Endothelial cell of umbilical vein (primary cell): ENCODE measurements at regions not wholly inside any gene's neighbourhood (a gene's known extent, or its start where the extent isn't known, plus 50 kb on each side); places are given as distances from the start of the nearest gene placed in this dataset.

Experiments used
- BruUV-seq: library from RNA; stranded (reverse); fragments of 400-500 nt; replicated peaks from 2 replicates; lab custom pipeline; 2021; lab: Mats Ljungman, UMichigan
- CTCF ChIA-PET: fragments of 300-600, 350-600 bp; sonication (Branson Sonifier 250); formaldehyde crosslinking; loops from one replicate; lab custom pipeline; 2021; ENCODE audit warnings: antibody characterized with exemption, inconsistent platforms; lab: Charles Lee
- POLR2A ChIA-PET: fragments of 300-600, 350-600 bp; sonication (Branson Sonifier 250); formaldehyde crosslinking; loops from one replicate; lab custom pipeline; 2021; ENCODE audit warnings: antibody characterized with exemption, inconsistent platforms; lab: Charles Lee
- DNase-seq: peaks from one replicate; pipeline ENCODE4 v3.0.0-alpha.2; 2011; ENCODE audit warnings: low read depth, low spot score
- FAIRE-seq: peaks from 2 replicates; lab custom pipeline; 2011; peaks lifted over from hg19 to GRCh38; lab: Jason Lieb, UNC
- H2AFZ ChIP-seq: 2 replicates; pipeline ENCODE4 v1.6.0; 2012; ENCODE audit warnings: low read depth, low read length, control low read depth, inconsistent platforms
- H3K27ac ChIP-seq: 2 replicates; pipeline ENCODE4 v1.5.1; 2011; ENCODE audit warnings: low read depth, mild to moderate bottlenecking, control low read depth, low read length, moderate library complexity; ENCODE audit not compliant: insufficient read depth
- H3K27me3 ChIP-seq, 2 experiments: 2 replicates each; pipeline versions ENCODE4 v1.6.0 to v1.6.1; 2011; ENCODE audit warnings: low read length in 2 of 2, mixed read lengths in 1 of 2; ENCODE audit not compliant: control insufficient read depth in 2 of 2, insufficient read depth in 2 of 2
- H3K36me3 ChIP-seq, 2 experiments: 2 replicates in 1 of 2; 3 replicates in 1 of 2; pipeline ENCODE4 v1.5.1; 2011; ENCODE audit warnings: low read length in 2 of 2, mild to moderate bottlenecking in 1 of 2, moderate library complexity in 1 of 2; ENCODE audit not compliant: control insufficient read depth in 2 of 2, insufficient read depth in 2 of 2; ENCODE audit errors: extremely low read depth in 1 of 2
- H3K4me1 ChIP-seq: 3 replicates; pipeline ENCODE4 v1.5.1; 2011; ENCODE audit warnings: mild to moderate bottlenecking, low read length; ENCODE audit not compliant: control insufficient read depth, insufficient read depth; ENCODE audit errors: extremely low read depth
- H3K4me2 ChIP-seq: 2 replicates; pipeline ENCODE4 v1.6.1; 2011; ENCODE audit warnings: low read length, control low read depth, mixed read lengths; ENCODE audit not compliant: insufficient read depth
- H3K4me3 ChIP-seq, 3 experiments: fragments of 200-600 bp in 1 of 3; sonication (generic), shearing (Covaris generic) in 1 of 3; replicated peaks in 1 of 3; 2 replicates each; pipeline ENCODE4 v1.5.1; 2011 to 2016; ENCODE audit warnings: control low read depth in 3 of 3, low read length in 3 of 3, mild to moderate bottlenecking in 2 of 3, inconsistent platforms in 1 of 3, low read depth in 1 of 3, moderate library complexity in 1 of 3; ENCODE audit not compliant: insufficient read depth in 1 of 3
- H3K79me2 ChIP-seq: 2 replicates; pipeline ENCODE4 v1.6.0; 2012; ENCODE audit warnings: low read length, inconsistent platforms; ENCODE audit not compliant: control insufficient read depth, insufficient read depth
- H3K9ac ChIP-seq: replicated peaks from 2 replicates; pipeline ENCODE3; 2011; ENCODE audit warnings: low read length, control low read depth; ENCODE audit not compliant: insufficient read depth; ENCODE audit errors: extremely low read depth
- H3K9me1 ChIP-seq: replicated peaks from 3 replicates; pipeline ENCODE4 v1.6.0; 2011; ENCODE audit warnings: mild to moderate bottlenecking, low read length; ENCODE audit not compliant: control insufficient read depth, insufficient read depth; ENCODE audit errors: extremely low read depth
- H3K9me3 ChIP-seq: replicated peaks from 2 replicates; pipeline ENCODE4 v1.5.1; 2012; ENCODE audit warnings: low read length, inconsistent platforms; ENCODE audit not compliant: control insufficient read depth, insufficient read depth
- H4K20me1 ChIP-seq: replicated peaks from 2 replicates; pipeline ENCODE3; 2011; ENCODE audit warnings: mild to moderate bottlenecking, low read length; ENCODE audit not compliant: control insufficient read depth, insufficient read depth; ENCODE audit errors: extremely low read depth
- EZH2 ChIP-seq: IDR thresholded peaks from 2 replicates; pipeline ENCODE4 v1.6.1; 2012; ENCODE audit warnings: borderline replicate concordance, low read depth, mild to moderate bottlenecking, moderate library complexity, low read length, inconsistent platforms; ENCODE audit not compliant: severe bottlenecking
- FOS ChIP-seq: IDR thresholded peaks from 2 replicates; pipeline ENCODE4 v1.6.1; 2011; ENCODE audit warnings: mild to moderate bottlenecking, low read length, moderate library complexity, borderline replicate concordance; ENCODE audit not compliant: insufficient read depth
- GATA2 ChIP-seq: IDR thresholded peaks from 2 replicates; pipeline ENCODE4 v1.7.0; 2011; ENCODE audit warnings: low read depth, mild to moderate bottlenecking, moderate library complexity, mixed read lengths, low read length; ENCODE audit not compliant: insufficient read length, insufficient read depth
- JUN ChIP-seq: IDR thresholded peaks from 2 replicates; pipeline ENCODE4 v1.6.1; 2011; ENCODE audit warnings: borderline replicate concordance, low read depth; ENCODE audit not compliant: insufficient read length, insufficient read depth
- POLR2A ChIP-seq: IDR thresholded peaks from 2 replicates; pipeline ENCODE4 v1.6.1; 2012; ENCODE audit warnings: low read depth, mild to moderate bottlenecking, control low read depth, low read length
- dilution Hi-C: fragments of 300-500 bp; cut with MboI; formaldehyde crosslinking; loops from one replicate; pipeline ENCODE4 v1.15.0; 2019; ENCODE audit warnings: low sequenced_read_pairs; ENCODE audit not compliant: extremely low pct_ligation_motif_present
- intact Hi-C: fragments of 100-400 bp; cut with micrococcal nuclease; formaldehyde crosslinking; loops from one replicate; pipeline ENCODE4 v1.10.0; 2022
- TF ChIP-seq, protein P1 (sequence below): IDR thresholded peaks from 2 replicates; pipeline ENCODE4 v1.6.1; 2011; ENCODE audit not compliant: insufficient read depth, insufficient read length
- TF ChIP-seq, protein P2 (sequence below), 2 donors: IDR thresholded peaks; 1 replicate in 1 of 2; 2 replicates in 1 of 2; pipeline ENCODE4 v1.5.1; 2011; ENCODE audit warnings: low read length in 2 of 2, mild to moderate bottlenecking in 2 of 2, moderate library complexity in 2 of 2, control low read depth in 1 of 2, inconsistent platforms in 1 of 2, low read depth in 1 of 2; ENCODE audit not compliant: insufficient read depth in 1 of 2; ENCODE audit errors: extremely low read depth in 1 of 2

DNA sequence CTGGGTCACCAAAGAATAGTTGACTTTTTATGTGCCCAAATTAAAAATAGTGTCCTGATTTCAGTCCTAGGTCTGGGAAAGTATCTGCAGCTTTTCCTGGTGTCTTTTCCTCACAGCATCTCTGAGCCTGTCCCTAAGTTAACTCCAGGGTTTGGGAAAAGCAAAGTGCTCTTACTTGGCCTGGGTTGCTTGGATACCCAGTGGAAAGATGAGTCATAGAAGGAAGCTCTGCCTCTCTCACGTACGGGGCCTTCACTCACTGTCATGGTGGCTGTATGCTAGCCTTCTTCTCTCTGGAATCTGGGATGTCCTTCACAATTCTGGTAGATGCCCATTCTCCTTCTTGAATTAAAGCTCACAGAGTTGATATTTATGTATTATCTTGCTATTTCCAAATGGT, 607.3 kb downstream of the ANKRD50 start:
- H3K79me2 ChIP-seq, result no peaks in the 10 kb centered on the region
- H2AFZ ChIP-seq, result peak overlapping the region; percentile 41
- peak; percentile 22 for DNase-seq
- H3K27me3 ChIP-seq, result no peaks in the 10 kb centered on the region
- H3K9me1 ChIP-seq, result no peaks in the 10 kb centered on the region
- peak; percentile 67 for FAIRE-seq
- H3K27ac ChIP-seq, result no peak overlapping the region
- peaks cover 3% of the 10 kb centered on the region for H3K4me1 ChIP-seq
- CTCF ChIA-PET, result interaction anchor here (1.0 to 1.4 kb wide), 2 partner anchors 332 to 978 kb away, joined by 3 to 10 read pairs; no protein-coding TSS in a partner anchor
- no peak overlapping the region for H3K4me3 ChIP-seq
- BruUV-seq, result no TSS peak
- H4K20me1 ChIP-seq, result no peaks in the 10 kb centered on the region
- H3K9ac ChIP-seq, result no peak overlapping the region
- no peaks in the 10 kb centered on the region for H3K9me3 ChIP-seq
- H3K36me3 ChIP-seq, result no peaks in the 10 kb centered on the region
- POLR2A ChIA-PET, result no interaction called here
- no peak overlapping the region for H3K4me2 ChIP-seq
- intact Hi-C loops (no loop called here), dilution Hi-C loops (no loop called here)
- TF ChIP-seq FOS (peak; percentile 13), EZH2 (no peak), JUN (peak; percentile 29), GATA2 (no peak), POLR2A (no peak)
- TF ChIP-seq, protein P1, sequence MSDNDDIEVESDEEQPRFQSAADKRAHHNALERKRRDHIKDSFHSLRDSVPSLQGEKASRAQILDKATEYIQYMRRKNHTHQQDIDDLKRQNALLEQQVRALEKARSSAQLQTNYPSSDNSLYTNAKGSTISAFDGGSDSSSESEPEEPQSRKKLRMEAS, result no peak
- TF ChIP-seq, protein P2, sequence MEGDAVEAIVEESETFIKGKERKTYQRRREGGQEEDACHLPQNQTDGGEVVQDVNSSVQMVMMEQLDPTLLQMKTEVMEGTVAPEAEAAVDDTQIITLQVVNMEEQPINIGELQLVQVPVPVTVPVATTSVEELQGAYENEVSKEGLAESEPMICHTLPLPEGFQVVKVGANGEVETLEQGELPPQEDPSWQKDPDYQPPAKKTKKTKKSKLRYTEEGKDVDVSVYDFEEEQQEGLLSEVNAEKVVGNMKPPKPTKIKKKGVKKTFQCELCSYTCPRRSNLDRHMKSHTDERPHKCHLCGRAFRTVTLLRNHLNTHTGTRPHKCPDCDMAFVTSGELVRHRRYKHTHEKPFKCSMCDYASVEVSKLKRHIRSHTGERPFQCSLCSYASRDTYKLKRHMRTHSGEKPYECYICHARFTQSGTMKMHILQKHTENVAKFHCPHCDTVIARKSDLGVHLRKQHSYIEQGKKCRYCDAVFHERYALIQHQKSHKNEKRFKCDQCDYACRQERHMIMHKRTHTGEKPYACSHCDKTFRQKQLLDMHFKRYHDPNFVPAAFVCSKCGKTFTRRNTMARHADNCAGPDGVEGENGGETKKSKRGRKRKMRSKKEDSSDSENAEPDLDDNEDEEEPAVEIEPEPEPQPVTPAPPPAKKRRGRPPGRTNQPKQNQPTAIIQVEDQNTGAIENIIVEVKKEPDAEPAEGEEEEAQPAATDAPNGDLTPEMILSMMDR (IDR thresholded peaks at IDR 0.05; ENCODE audit: extremely low read depth in 1 of 2, insufficient read depth in 1 of 2, low read depth in 1 of 2, low read length in 2 of 2), result no peak
